GM12892 (cell line): ENCODE measurements at regions not wholly inside any gene's neighbourhood (a gene's known extent, or its start where the extent isn't known, plus 50 kb on each side); places are given as distances from the start of the nearest gene placed in this dataset.

Source experiments
- POLR2A ChIP-seq: IDR thresholded peaks from 2 replicates; pipeline ENCODE4 v1.6.1; 2011; ENCODE audit warnings: low read depth, low read length, control low read depth
- POLR2AphosphoS5 ChIP-seq: IDR thresholded peaks from 2 replicates; pipeline ENCODE4 v1.6.1; 2011; ENCODE audit warnings: low read depth, low read length, control low read depth
- TAF1 ChIP-seq: IDR thresholded peaks from 2 replicates; pipeline ENCODE4 v1.6.1; 2011; ENCODE audit warnings: low read depth, mild to moderate bottlenecking, control low read depth, low read length, borderline replicate concordance

DNA sequence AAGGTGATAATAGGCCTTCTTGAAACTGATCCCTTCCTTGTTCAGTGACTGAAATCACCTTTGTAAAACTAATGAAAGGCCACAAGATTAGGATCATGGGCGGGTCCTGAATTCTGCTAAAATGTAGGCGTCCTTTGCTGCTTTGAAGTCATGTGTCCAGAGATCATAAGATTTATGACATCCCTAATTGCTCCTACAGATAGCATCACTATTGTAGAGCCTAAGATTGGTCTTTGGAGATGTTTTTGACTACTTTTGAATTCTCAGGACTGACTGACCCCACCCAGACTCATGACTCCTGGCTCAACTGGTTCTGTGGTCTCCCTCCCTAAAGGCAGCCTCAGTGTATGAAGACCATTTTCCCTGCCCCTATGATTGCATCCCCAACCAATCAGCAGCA lies 322.6 kb upstream of the SEMA3D start:
- TF ChIP-seq POLR2A, result no peak
- no peak for TF ChIP-seq POLR2AphosphoS5
- no peak for TF ChIP-seq TAF1
